ENCODE measurements at regions not wholly inside any gene's neighbourhood (a gene's known extent, or its start where the extent isn't known, plus 50 kb on each side); places are given as distances from the start of the nearest gene placed in this dataset.

DNA sequence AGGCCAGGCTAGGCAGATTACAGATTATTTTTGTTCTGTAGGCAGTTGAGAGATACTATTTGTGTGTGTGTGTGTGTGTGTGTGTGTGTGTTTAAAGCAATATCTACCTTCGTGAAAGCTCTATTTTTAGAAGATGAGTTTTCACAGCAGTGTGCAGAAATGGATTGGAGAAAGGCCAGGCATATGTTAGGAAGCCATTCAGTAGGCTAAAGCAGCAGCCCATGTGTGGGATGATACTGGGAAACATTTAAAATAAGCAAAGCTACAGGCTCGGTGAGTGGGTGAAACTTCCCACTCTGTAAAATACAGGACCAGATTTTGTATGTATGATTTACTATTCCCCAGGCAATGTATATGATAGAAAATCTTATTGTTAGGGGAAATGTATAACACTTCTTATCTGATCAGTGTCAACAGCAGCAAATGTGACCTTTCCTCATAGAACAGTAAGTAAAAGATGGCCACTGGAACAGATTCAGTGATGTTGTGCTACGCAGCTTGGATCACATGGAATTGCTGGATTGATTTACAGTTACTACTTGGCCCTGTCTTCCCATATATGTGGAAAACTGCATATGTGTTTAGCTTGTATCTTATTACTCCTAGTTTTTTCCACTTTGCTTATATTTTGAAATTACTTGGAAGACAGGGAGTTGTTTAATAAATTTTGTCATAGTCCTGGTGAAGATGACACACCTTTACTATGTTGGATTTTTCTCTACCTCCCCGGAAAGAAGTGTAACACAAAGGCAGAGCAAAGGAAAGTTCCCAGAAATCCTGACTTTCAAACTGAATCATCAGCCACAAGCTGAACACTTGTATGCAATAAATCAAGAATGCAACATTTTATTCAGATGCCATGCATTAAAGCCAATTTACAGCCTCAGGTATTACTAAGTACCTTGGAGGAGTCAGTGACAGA lies 1077.7 kb upstream of the SEMA6A start:
- Histone ChIP-seq H3K27me3 (ENCODE audit: insufficient read depth, insufficient read length) (no peaks in the 10 kb centered on the region), H3K9ac (ENCODE audit: insufficient read length, low read depth) (no peak overlapping the region), H3K4me3 (ENCODE audit: insufficient read length, low read depth) (no peak overlapping the region), H3K36me3 (ENCODE audit: insufficient read depth, insufficient read length, low read length) (no peaks in the 10 kb centered on the region), H3K9me3 (ENCODE audit: insufficient read depth, low read length) (no peaks in the 10 kb centered on the region), H3K4me1 (ENCODE audit: insufficient read depth, insufficient read length) (no peaks in the 10 kb centered on the region)
- TF ChIP-seq ZNF274 (IDR thresholded peaks at IDR 0.05; ENCODE audit: low read depth, low read length) (no peak), YY1 (IDR thresholded peaks at IDR 0.05; ENCODE audit: insufficient read depth, insufficient read length) (no peak), SUZ12 (IDR thresholded peaks at IDR 0.05; ENCODE audit: extremely low read depth, insufficient read depth, insufficient read length) (no peak)
- no peak for DNase-seq (ENCODE audit: low read depth, low spot score)

DNA sequence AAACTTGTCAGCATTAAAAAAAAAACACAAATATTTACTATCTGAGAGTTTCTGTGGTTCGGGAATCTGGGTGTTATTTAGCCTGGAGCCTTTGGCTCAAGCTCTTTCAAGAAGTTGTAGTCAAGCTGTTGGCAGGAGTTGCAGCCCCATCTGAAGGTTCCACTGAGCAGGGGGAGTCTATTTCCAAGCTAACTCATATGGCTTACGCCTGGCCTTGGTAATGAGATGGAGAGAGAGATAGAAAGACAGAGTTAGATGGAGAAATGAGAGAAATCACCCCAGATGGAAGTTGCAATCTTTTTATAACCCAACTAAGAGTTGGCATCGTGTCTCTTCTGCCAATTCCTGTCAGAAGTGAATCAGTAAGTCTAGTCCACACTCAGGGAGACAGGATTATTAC lies 1075.2 kb upstream of the SEMA6A start:
- Histone ChIP-seq H3K9me3 (ENCODE audit: insufficient read depth, low read length) (no peaks in the 10 kb centered on the region), H3K4me3 (ENCODE audit: insufficient read length, low read depth) (no peak overlapping the region), H3K9ac (ENCODE audit: insufficient read length, low read depth) (no peak overlapping the region), H3K27me3 (ENCODE audit: insufficient read depth, insufficient read length) (no peaks in the 10 kb centered on the region), H3K36me3 (ENCODE audit: insufficient read depth, insufficient read length, low read length) (no peaks in the 10 kb centered on the region), H3K4me1 (ENCODE audit: insufficient read depth, insufficient read length) (no peaks in the 10 kb centered on the region)
- no peak for DNase-seq (ENCODE audit: low read depth, low spot score)
- TF ChIP-seq ZNF274 (IDR thresholded peaks at IDR 0.05; ENCODE audit: low read depth, low read length), result no peak
- TF ChIP-seq YY1 (IDR thresholded peaks at IDR 0.05; ENCODE audit: insufficient read depth, insufficient read length), result no peak

DNA sequence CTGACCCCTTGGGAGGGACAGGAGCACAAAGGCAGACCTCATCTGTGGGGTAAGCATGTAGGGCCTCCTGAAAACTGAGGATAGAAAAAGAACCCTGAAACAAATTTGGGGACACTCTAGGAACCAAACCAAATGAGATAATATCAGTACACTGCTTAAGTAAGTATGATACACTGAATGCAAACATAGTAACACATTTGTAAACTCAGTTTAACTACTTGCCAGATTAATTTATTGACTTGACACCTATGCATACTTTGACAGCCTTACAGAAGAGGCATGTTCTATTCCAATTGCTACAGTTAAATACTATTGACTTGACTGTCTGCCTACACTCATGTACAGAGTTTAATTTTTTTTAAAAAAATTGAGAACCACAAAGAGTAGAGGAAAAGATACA lies 1070.8 kb upstream of the SEMA6A start:
- Histone ChIP-seq H3K9ac (ENCODE audit: insufficient read length, low read depth) (no peak overlapping the region), H3K27me3 (ENCODE audit: insufficient read depth, insufficient read length) (no peaks in the 10 kb centered on the region), H3K36me3 (ENCODE audit: insufficient read depth, insufficient read length, low read length) (no peaks in the 10 kb centered on the region), H3K9me3 (ENCODE audit: insufficient read depth, low read length) (no peaks in the 10 kb centered on the region), H3K4me1 (ENCODE audit: insufficient read depth, insufficient read length) (no peaks in the 10 kb centered on the region), H3K4me3 (ENCODE audit: insufficient read length, low read depth) (no peak overlapping the region)
- TF ChIP-seq ZNF274 (IDR thresholded peaks at IDR 0.05; ENCODE audit: low read depth, low read length) (no peak), SUZ12 (IDR thresholded peaks at IDR 0.05; ENCODE audit: extremely low read depth, insufficient read depth, insufficient read length) (no peak), YY1 (IDR thresholded peaks at IDR 0.05; ENCODE audit: insufficient read depth, insufficient read length) (no peak)
- no peak for DNase-seq (ENCODE audit: low read depth, low spot score)

DNA sequence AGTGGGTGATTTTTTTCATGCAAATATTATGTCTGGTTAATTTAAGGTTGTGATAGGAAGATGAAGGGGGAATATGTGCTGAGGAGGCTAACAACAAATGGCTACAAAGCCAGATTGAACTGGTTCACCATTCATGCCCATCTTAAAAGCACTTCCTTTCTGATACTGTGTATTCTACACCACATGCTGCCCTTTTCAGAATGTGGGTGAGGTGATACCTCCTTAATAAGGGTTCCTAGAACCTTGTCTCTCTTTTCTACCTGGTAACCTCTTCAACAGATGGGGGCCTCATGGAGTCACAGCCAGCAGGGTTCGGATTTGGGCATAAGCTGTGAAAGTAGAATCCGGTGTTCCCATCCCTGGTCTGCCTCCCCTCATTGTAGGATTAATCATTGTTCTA lies 1064.0 kb upstream of the SEMA6A start:
- Histone ChIP-seq H3K27me3 (ENCODE audit: insufficient read depth, insufficient read length) (no peaks in the 10 kb centered on the region), H3K9me3 (ENCODE audit: insufficient read depth, low read length) (no peaks in the 10 kb centered on the region), H3K4me1 (ENCODE audit: insufficient read depth, insufficient read length) (no peaks in the 10 kb centered on the region), H3K9ac (ENCODE audit: insufficient read length, low read depth) (no peak overlapping the region), H3K36me3 (ENCODE audit: insufficient read depth, insufficient read length, low read length) (no peaks in the 10 kb centered on the region), H3K4me3 (ENCODE audit: insufficient read length, low read depth) (no peak overlapping the region)
- no peak for TF ChIP-seq SUZ12 (IDR thresholded peaks at IDR 0.05; ENCODE audit: extremely low read depth, insufficient read depth, insufficient read length)
- TF ChIP-seq YY1 (IDR thresholded peaks at IDR 0.05; ENCODE audit: insufficient read depth, insufficient read length), result no peak
- TF ChIP-seq ZNF274 (IDR thresholded peaks at IDR 0.05; ENCODE audit: low read depth, low read length), result no peak
- no peak for DNase-seq (ENCODE audit: low read depth, low spot score)

DNA sequence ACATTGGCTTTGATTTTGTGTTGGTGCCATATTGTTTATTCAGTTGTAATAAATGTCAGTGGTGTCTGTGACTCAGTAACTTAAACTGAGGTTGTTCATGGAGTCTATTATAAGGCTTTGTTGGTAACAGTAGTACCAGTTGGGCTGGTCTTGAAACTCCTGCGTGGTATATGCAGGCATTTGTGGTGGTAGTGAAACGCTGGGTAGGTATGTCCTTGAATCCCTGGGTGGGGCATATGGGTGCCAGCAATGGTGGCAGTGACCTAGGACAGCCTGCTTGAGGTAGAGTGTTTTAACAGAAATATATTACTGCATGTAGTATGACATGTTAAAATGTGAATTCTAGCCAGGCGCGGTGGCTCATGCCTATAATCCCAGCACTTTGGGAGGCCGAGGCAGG lies 1058.5 kb upstream of the SEMA6A start:
- Histone ChIP-seq H3K9ac (ENCODE audit: insufficient read length, low read depth) (no peak overlapping the region), H3K9me3 (ENCODE audit: insufficient read depth, low read length) (no peaks in the 10 kb centered on the region; the same call in 1 of the 2 replicates), H3K27me3 (ENCODE audit: insufficient read depth, insufficient read length) (no peaks in the 10 kb centered on the region), H3K4me1 (ENCODE audit: insufficient read depth, insufficient read length) (no peaks in the 10 kb centered on the region), H3K4me3 (ENCODE audit: insufficient read length, low read depth) (no peak overlapping the region), H3K36me3 (ENCODE audit: insufficient read depth, insufficient read length, low read length) (no peaks in the 10 kb centered on the region)
- no peak for DNase-seq (ENCODE audit: low read depth, low spot score)
- no peak for TF ChIP-seq YY1 (IDR thresholded peaks at IDR 0.05; ENCODE audit: insufficient read depth, insufficient read length)
- no peak for TF ChIP-seq ZNF274 (IDR thresholded peaks at IDR 0.05; ENCODE audit: low read depth, low read length)
- TF ChIP-seq SUZ12 (IDR thresholded peaks at IDR 0.05; ENCODE audit: extremely low read depth, insufficient read depth, insufficient read length), result no peak

DNA sequence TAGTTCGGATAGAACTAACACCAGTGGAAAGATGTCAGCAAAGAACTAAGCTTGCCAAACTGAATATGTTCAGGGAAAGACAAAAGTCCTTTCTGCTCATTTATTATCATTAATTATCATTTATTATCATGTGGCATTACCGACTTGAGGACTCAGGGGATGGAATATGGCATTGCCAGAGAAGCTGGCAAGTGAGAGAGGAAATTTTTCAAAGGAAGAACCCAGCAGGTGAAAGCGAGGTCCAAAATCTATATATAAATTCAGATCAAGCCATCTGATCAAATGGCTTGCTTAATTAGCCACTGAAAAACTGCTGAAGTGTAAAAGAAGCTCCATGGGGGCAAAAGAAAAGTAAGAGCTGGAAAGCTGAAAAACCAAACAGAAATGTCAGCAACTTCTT lies 1049.6 kb upstream of the SEMA6A start:
- Histone ChIP-seq H3K9me3 (ENCODE audit: insufficient read depth, low read length) (no peaks in the 10 kb centered on the region), H3K4me3 (ENCODE audit: insufficient read length, low read depth) (no peak overlapping the region), H3K36me3 (ENCODE audit: insufficient read depth, insufficient read length, low read length) (no peaks in the 10 kb centered on the region), H3K27me3 (ENCODE audit: insufficient read depth, insufficient read length) (no peaks in the 10 kb centered on the region), H3K9ac (ENCODE audit: insufficient read length, low read depth) (no peak overlapping the region), H3K4me1 (ENCODE audit: insufficient read depth, insufficient read length) (no peaks in the 10 kb centered on the region)
- no peak for DNase-seq (ENCODE audit: low read depth, low spot score)
- TF ChIP-seq SUZ12 (IDR thresholded peaks at IDR 0.05; ENCODE audit: extremely low read depth, insufficient read depth, insufficient read length) (no peak), YY1 (IDR thresholded peaks at IDR 0.05; ENCODE audit: insufficient read depth, insufficient read length) (no peak), ZNF274 (IDR thresholded peaks at IDR 0.05; ENCODE audit: low read depth, low read length) (no peak)

DNA sequence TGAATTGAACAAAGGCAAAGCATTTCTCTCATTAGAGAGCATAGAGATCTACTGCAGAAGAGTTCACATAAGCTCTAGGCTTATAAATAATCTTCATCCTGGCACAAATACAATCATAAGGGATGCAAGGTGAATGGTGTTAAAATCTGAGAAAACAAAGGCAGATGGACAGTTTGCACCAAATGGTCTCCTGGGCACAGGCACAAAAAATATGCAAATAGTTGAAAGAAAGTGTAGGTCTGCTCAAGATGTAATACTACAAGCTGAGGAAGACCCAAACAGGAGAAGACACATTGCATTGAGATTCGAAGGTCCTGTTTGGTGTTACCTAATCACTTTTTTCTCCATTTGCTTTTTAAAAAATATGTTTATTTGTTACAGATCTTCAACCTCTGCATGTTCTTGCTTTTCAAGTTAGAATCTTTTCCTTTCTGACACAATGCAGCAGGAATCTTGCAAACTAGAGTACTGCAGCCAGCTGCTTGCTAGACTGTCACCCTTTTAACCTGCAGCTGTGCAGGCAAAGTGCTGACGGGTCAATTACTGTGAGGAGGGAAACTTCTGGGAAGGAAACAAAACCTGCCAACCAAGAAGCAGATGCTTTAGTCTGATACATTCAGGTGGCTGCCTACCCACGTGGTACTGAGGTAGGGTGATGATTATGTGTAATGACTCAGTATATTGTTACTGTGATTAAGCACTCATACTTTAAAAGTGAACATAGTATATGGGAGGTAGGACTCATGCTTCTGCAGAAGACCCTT lies 1048.6 kb upstream of the SEMA6A start:
- Histone ChIP-seq H3K9me3 (ENCODE audit: insufficient read depth, low read length) (no peaks in the 10 kb centered on the region), H3K27me3 (ENCODE audit: insufficient read depth, insufficient read length) (no peaks in the 10 kb centered on the region), H3K36me3 (ENCODE audit: insufficient read depth, insufficient read length, low read length) (no peaks in the 10 kb centered on the region), H3K4me1 (ENCODE audit: insufficient read depth, insufficient read length) (no peaks in the 10 kb centered on the region), H3K9ac (ENCODE audit: insufficient read length, low read depth) (no peak overlapping the region), H3K4me3 (ENCODE audit: insufficient read length, low read depth) (no peak overlapping the region)
- TF ChIP-seq YY1 (IDR thresholded peaks at IDR 0.05; ENCODE audit: insufficient read depth, insufficient read length), result no peak
- TF ChIP-seq SUZ12 (IDR thresholded peaks at IDR 0.05; ENCODE audit: extremely low read depth, insufficient read depth, insufficient read length), result no peak
- TF ChIP-seq ZNF274 (IDR thresholded peaks at IDR 0.05; ENCODE audit: low read depth, low read length), result no peak
- DNase-seq (ENCODE audit: low read depth, low spot score), result no peak

All from NT2/D1 (cell line).